ENCODE measurements at regions not wholly inside any gene's neighbourhood (a gene's known extent, or its start where the extent isn't known, plus 50 kb on each side); places are given as distances from the start of the nearest gene placed in this dataset.

DNA sequence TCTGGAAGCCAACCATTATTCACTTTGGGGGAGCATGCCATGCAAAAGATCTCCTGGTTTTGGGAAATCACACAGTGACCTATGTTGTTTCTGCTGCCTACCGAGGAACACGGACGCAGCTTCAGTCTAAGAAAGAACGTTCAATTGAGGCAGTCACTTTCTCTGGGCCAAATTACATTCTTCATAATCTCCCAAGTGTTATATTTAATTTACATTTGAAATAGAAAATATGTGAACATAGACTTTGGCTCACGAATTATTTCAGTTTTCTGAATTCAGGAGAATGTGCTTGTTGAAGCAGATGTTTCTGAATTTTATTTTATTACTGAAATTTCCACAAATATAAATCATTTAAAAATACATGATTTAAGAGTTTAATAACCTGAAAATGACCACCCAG is 93.6 kb upstream of the KCNJ16 start:
- Histone ChIP-seq H3K9me3 (no peaks in the 10 kb centered on the region), H3K4me3 (no peak overlapping the region), H3K4me1 (no peaks in the 10 kb centered on the region), H3K36me3 (no peaks in the 10 kb centered on the region), H3K27me3 (no peaks in the 10 kb centered on the region), H3K27ac (no peak overlapping the region)
- DNase-seq = no peak
- TF ChIP-seq, protein P1, sequence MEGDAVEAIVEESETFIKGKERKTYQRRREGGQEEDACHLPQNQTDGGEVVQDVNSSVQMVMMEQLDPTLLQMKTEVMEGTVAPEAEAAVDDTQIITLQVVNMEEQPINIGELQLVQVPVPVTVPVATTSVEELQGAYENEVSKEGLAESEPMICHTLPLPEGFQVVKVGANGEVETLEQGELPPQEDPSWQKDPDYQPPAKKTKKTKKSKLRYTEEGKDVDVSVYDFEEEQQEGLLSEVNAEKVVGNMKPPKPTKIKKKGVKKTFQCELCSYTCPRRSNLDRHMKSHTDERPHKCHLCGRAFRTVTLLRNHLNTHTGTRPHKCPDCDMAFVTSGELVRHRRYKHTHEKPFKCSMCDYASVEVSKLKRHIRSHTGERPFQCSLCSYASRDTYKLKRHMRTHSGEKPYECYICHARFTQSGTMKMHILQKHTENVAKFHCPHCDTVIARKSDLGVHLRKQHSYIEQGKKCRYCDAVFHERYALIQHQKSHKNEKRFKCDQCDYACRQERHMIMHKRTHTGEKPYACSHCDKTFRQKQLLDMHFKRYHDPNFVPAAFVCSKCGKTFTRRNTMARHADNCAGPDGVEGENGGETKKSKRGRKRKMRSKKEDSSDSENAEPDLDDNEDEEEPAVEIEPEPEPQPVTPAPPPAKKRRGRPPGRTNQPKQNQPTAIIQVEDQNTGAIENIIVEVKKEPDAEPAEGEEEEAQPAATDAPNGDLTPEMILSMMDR (IDR thresholded peaks at IDR 0.05) = no peak
- intact Hi-C loops (cut with DNase I) = no loop called here
- no peak for ATAC-seq

DNA sequence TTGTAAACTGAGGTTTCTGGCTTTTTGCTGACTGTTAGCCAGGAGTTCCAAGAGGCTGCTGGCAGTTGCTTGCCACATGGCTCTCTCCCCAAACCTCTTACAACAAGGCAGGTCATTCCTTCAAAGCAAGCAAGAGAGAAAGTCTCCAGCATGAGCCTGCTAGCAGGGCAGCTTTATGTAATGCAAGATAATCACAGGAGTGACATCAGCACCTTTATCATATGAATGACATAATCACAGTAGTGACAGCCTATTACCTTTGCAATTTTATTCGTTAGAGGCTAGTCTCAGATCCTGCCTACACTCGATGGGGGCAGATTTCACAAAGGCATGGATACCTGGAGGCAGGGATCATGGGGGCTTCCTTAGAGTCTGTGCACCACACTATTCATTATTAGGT is 79.5 kb upstream of the KCNJ16 start:
- ATAC-seq = no peak
- Histone ChIP-seq H3K4me3 (no peak overlapping the region), H3K27me3 (no peaks in the 10 kb centered on the region), H3K27ac (no peak overlapping the region), H3K4me1 (no peaks in the 10 kb centered on the region), H3K36me3 (no peaks in the 10 kb centered on the region), H3K9me3 (peaks cover 0 to 6% of the 10 kb centered on the region in 2 donors)
- DNase-seq = no peak
- TF ChIP-seq, protein P1 (IDR thresholded peaks at IDR 0.05) = no peak
- intact Hi-C loops (cut with DNase I) = no loop called here

DNA sequence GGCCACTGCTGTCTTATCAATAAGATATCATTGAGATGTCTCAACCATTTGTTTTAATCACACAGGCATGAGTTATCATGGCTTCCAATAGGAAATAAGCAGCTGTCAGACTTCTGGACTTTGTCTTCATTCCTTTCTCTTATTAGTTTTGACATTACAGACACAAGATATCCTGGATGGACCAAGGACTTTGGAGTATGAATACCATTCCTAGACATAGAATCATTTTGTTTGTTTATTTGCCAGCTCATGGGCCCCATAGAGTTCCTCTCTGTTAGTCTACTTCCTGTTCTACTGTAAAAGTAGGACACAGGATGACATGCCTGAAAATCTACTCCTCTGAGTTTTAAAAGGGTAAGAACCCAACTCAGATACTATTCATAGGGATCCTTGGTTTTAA is 77.7 kb upstream of the KCNJ16 start:
- ATAC-seq = no peak
- H3K9me3 ChIP-seq = peaks cover 0 to 6% of the 10 kb centered on the region in 2 donors
- intact Hi-C loops (cut with DNase I) = no loop called here
- H3K27ac ChIP-seq = no peak overlapping the region
- H3K27me3 ChIP-seq = no peaks in the 10 kb centered on the region
- no peak overlapping the region for H3K4me3 ChIP-seq
- H3K4me1 ChIP-seq = no peaks in the 10 kb centered on the region
- TF ChIP-seq, protein P1 (IDR thresholded peaks at IDR 0.05) = no peak
- no peak for DNase-seq
- H3K36me3 ChIP-seq = no peaks in the 10 kb centered on the region

DNA sequence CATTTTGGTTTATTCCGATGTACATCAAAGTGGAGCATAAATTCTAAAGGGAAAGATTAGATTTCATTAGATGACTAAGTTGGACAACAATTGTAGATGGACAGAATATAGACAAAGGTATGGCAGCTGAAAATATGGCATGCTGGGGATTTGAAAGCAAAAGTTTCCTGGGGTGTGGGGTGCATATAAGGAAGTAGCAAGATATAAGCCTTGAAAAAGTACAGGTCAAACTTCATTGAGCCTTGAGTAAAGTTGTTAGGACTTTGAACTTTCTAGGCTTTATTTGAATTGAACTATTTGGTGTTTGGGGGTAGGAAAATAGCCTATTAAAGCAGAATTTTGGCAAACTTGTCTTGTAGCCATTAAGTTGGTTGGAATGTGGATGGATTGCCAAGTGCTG is 75.8 kb upstream of the KCNJ16 start:
- DNase-seq (no peak), ATAC-seq (no peak)
- Histone ChIP-seq H3K4me1 (no peaks in the 10 kb centered on the region), H3K27ac (no peak overlapping the region), H3K36me3 (no peaks in the 10 kb centered on the region), H3K4me3 (no peak overlapping the region), H3K27me3 (no peaks in the 10 kb centered on the region), H3K9me3 (peaks cover 0 to 6% of the 10 kb centered on the region in 2 donors)
- intact Hi-C loops (cut with DNase I) = no loop called here
- TF ChIP-seq, protein P1 (IDR thresholded peaks at IDR 0.05) = no peak

DNA sequence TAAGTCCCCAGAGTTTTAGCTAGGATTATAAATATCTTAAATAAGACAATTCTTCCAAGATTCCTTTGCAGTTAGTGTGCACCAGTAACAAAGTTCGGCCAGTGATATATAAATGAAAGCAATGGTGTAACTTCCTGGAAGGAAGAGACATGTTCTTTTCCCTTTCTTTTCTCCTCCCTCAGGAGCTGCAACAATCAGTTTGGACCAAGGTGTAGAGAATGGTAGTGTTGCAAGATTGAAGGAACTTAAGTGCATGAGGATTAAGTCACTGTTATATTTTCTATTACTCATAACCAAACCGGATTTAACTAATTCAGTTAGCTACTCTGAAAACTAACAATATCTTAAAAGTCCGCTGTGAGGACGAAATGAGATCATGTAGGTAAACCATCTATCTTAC is 68.9 kb upstream of the KCNJ16 start:
- TF ChIP-seq, protein P1 (IDR thresholded peaks at IDR 0.05) = no peak
- H3K27ac ChIP-seq = no peak overlapping the region
- ATAC-seq (no peak), DNase-seq (no peak)
- H3K4me3 ChIP-seq = no peak overlapping the region
- H3K27me3 ChIP-seq = no peaks in the 10 kb centered on the region
- intact Hi-C loops (cut with DNase I) = no loop called here
- H3K9me3 ChIP-seq = no peaks in the 10 kb centered on the region
- H3K4me1 ChIP-seq = no peaks in the 10 kb centered on the region
- no peaks in the 10 kb centered on the region for H3K36me3 ChIP-seq
